ENCODE measurements at regions not wholly inside any gene's neighbourhood (a gene's known extent, or its start where the extent isn't known, plus 50 kb on each side); places are given as distances from the start of the nearest gene placed in this dataset.
"Not testable (repeated sequence)": the region's sequence is repeated elsewhere in the genome, so short reads cannot be mapped to it uniquely, and the experiment has no call there.

DNA sequence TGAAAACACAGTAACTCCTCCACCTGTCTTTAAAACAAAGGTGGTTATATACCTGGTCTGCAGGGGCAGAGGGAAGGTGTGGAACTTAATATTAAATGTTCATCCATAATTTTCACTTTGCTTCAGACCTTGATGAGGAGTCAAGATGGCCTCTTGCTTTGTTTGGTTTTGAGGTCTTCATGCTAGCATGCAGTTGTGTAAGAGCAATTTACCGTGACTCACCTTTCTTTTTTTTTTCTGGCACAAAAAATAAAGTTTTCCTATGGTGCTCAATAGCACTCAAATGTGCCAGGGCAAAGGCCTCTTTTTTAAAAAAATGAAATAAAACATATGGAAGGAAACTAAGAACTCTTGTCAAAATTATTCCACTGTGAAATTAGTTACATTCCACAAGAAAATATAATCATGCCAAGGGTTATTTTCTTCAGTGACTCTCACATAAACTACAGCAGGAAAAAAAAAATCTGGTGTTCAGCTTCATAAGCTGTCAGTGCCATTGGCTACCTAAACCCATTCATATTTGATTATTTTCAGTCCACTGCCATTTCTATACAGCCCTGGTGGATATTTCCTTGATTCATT, 128.2 kb downstream of the SLC7A11 start:
- no peak for DNase-seq

DNA sequence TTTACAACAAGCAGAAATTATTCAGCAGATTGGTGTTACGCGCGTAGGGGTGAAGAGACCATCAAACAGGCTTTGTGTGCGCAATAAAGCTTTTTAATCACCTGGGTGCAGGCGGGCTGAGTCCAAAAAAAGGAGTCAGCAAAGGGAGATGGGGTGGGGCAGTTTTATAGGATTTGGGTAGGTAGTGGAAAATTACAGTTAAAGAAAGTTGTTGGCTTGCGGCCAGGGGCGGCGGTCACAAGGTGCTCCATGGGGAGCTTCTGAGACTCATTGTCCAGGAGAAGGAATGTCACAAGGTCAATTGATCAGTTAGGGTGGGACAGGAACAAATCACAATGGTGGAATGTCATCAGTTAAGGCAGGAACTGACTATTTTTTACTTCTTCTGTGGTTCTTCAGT, 129.3 kb downstream of the SLC7A11 start:
- not testable (repeated sequence) for DNase-seq

DNA sequence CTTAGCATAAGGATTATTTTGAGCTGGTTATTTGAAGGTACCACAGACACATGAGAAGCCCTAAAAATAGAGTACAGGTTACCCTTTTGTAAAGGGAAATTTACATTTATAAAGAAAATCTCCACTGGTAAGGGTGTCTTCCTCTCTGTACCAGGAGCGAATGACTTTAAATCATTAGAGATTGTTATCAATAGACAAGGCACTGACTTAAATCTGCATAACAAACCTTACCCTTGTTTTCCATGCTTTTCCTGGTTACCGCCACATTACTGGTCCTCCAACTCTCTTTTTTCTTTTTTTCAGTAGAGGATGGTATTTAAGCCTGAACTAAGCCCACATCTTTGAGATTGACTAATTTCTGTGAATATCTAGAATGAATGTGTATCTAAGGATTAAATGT, 129.8 kb downstream of the SLC7A11 start:
- no peak for DNase-seq

DNA sequence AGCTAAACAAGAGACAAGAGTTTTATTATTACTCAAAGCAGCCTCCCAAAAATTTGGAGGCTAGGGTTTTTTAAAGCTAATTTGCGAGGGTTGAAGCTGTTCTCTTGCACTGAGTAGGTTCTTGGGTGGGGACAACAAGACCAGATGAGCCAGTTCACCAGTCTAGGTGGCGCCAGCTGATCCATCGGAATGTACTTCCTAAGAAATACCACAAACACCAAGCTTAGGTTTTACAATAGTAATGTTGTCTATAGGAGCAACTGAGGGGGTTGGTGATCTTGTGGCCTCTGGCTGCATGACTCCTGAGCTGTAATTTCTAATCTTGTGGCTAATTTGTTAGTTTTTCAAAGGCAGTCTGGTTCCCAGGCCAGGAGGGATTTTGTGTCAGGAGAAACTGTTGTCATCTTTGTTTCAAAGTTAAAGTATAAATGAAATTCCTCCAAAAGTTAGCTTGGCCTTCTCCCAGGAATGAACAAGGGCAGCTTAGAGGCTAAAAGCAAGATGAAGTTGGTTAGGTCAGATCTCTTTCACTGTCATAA, 130.6 kb downstream of the SLC7A11 start:
- no peak for DNase-seq

DNA sequence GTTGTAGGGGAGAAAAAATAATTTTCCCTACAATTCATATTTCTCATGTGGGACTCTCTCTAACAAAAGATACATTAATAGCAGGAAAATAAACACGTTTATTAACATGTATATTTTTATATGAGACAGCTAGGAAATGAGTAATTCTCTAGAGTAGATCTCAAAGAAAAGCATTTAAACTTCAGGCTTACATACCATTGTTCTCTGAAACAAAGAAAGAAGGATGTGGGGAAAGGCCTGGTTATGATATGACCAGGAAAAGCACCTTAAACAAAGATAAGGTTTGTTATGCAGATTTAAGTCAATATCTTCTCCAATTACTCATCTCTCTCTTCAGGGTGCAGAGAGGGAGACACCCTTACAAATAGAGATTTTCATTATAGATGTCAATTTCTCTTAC, 131.3 kb downstream of the SLC7A11 start:
- DNase-seq, result no peak

DNA sequence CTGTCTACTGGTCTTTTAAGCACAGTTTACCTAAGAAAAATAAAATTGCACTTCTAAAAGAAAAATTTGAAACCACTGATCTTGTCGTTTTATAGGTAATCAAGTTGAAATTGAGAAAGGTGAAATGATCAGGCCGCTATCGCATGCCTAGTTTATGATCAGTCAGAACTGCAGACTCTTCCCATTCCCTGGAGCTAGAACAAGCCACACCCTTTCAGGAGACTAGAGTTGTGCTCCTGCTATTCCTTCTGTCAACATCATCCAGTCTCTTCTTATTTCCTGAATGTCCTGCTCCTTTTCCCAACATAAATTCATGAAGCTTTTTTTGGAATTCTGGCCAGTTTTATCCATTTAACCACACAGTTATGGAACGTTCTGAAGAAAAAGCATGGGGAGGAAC, 135.1 kb downstream of the SLC7A11 start:
- no peak for DNase-seq

DNA sequence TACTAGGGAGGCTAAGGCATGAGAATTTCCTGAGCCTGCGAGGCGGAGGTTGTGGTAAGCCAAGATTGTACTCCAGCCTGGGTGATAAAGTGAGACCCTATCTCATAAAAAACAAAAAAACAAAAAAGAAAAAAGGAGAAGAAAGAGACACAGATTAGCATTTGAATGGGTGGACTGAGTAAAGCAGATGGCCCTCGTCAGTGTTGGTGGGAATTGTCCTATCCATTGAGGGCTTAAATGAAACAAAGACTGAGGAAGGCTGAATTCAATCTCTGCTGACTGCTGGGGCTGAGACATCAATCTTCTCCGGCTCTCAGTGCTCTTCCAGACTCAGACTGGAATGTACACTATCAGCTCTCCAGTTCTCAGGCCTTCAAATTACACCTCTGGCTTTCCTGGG, 136.8 kb downstream of the SLC7A11 start:
- DNase-seq, result no peak

DNA sequence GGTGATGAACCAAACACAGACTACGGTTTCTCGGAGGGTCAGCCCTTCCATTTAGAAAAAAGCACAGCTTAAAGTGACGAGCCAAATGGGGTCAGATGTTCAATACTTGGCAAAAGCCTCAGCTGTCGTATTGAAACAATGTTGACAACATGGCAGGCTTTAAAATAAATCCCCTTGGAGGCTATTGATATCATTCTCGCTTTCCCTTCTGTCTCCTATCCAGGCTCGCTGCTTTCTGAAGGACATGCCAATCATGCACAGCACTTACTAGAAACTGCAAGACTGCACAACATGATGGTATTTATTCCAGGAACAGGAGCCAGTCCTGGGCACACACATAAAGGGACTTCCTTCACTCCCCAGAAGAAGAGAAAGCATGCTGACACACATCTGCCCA, 137.9 kb downstream of the SLC7A11 start:
- DNase-seq, result no peak

DNA sequence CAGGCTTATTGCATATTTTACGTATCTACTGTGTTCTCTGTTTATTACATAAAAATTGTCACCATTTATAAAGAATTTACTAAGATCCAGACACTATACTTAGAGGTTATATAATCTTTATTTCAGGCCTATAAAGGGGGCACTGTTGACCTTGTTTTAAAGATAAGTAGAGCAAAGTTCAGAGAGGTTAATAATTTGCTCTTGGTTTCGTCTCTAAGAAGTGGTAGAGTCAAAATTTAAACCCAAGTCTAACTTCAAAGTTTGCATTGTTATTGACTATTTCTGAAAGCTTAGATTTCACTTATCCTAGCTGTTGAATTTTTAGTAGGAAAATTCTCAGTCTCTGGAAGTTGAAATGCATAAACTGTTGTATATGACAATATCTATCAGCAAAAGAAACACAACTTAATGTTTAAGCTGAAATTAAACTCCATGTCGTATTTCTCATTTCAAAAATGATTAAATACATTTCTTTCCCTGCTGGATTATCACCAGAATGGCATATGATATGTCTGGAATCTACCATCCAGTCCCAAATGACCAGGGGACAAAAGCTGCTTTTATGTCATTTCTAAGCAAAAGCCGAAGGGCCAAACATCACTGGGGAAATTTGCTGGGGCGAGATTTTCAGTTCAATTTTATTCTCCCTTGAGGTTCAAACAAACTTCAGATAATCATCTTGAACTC, 138.4 kb downstream of the SLC7A11 start:
- DNase-seq, result no peak

DNA sequence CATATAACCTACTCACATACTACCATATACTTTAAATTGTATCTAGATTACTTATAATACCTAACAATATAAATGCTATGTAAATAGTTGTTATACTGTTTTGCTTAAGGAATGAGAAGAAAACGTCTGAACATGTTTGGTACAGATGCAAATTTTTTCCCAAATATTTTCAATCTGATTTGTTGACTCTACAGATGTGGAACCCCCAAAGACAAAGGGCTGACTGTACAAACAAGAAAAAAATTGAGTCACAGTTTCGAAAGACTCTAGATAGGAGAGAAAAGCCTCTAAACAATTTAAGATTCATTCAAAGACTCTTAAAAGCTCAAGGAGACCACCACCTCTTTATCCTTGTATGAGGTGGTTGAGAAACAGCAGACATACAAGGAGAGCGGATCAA, 142.8 kb downstream of the SLC7A11 start:
- no peak for DNase-seq

DNA sequence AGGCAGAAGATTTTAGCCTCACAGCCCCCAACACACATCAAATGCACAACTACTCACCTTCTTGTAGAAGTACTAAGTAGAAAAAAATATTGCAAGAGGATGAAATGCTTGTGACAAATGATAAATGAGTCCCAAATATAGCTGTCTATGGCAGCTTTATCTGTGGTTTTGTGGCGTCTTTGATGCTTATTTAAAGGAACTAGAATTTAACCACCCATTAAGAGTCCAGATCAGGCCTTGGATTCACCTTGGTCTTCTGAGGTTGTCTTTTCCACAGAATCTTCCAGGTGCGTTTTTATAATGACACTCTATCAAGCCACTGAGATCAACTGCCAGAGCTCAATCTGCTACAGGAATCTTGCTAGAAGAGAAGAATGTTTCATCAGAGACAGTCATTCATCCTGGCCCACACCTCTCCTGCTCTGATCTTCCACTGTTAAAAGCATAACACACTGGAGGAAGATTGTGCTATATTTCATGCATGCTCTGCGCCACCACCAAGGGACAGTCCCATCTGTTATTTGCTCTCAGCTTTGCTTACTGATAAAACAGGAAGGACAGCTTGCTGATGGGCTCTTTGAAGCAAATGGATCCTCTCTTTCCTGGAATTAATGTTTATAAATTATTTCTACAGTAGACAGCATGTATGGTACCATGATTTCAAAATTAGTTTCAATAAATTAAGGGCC, 144.1 kb downstream of the SLC7A11 start:
- DNase-seq, result no peak

DNA sequence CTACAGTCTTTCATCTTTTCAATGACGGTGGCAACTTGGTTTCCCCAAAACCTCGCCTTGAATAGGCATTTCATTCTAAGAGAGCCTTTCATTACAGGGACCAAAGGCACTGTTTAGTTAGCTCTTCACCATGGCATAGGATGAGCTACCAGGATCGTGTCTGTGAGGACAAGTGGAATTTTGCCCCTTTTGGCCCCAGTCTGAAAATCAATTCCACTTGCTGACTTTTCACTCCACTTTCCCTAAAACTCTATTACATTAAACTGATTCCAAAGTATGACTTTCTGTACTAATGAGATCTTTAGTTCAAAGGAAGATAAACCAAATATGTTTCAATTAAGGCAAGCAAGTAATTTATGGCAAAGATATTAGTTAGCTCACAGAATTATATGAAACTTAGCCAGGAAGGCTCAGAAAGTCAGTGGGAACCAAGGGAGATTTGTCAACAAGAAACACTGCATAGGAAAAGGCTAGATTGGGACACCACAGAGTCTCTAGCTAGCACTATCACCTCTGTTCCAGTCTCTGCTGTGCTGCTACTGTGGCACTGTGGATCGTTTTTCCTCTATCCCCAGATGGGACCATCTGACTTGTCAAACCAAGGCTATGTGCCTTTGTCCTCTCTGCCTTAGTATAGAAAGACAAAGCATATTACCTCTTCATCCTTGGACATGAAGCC, 145.6 kb downstream of the SLC7A11 start:
- no peak for DNase-seq

DNA sequence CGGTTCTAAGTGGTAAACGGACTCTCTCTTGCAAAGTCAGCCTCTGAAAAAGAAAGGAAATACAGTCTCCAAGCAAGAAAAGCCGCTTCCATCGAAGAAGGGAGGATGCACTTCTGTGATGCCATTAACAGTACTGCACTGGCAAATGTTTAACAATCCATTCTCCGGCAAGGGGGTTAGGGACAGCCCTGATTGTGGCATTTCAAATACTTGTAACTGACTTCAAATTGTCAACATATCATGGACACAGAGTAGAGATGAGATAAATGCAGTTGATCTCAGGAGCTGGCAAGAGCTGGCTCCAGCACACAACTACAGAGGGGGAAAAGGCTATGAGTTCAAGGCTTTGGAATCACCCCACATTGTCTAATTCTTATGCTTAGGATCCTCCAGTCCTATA, 146.8 kb downstream of the SLC7A11 start:
- no peak for DNase-seq

DNA sequence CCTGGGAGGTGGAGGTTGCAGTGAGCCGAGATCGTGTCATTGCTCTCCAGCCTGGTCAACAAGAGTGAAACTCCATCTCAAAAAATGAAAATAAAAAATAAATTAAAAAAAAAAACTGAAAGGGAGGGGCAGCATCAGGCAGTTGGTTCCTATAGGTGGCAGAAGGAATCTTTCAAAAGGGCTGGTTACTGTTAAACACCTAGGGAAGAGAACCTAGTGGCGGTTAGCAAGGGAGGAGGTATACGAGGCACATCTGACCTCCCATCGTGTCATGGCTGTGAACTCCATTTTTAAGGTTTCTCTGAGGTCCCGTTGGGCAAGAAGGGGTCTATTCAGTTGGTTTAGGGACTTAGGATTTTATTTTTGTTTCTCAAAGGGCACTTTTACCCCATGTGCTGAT, 150.1 kb downstream of the SLC7A11 start:
- DNase-seq, result no peak

DNA sequence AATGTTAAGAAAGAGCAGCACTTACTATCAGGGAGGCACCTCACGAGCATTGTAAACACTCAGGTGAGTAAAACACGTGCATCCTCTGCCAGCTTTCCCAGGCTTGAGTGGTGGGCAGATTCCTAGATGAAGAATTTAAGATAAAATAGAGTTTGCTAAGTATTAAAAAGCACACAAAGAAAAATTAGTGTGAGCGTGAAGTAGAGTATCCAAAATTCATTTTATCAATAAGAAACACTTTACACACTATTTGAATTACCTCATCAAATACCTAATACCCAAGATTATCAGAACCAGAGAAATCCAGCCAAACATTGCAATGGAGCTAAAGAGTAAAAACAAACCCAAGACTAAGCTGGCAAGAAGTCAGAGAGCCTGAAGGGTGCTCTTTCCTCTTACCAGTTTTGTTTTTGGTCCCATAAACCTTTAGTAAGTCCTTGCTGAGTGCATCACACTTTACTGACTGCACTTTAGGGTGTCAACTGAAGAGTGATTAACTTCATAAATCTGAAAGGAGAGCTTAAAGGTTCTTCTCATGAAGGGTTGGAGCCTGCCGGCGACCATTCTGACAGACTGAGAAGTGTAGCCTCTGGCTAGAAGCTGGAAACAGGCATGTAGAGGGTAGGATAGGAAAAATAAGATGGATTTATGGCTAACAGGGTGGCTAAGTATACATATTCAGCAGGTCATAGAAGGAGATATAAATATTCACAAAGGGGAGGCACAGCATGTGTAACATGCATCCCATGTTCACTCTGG, 151.1 kb downstream of the SLC7A11 start:
- DNase-seq, result no peak

DNA sequence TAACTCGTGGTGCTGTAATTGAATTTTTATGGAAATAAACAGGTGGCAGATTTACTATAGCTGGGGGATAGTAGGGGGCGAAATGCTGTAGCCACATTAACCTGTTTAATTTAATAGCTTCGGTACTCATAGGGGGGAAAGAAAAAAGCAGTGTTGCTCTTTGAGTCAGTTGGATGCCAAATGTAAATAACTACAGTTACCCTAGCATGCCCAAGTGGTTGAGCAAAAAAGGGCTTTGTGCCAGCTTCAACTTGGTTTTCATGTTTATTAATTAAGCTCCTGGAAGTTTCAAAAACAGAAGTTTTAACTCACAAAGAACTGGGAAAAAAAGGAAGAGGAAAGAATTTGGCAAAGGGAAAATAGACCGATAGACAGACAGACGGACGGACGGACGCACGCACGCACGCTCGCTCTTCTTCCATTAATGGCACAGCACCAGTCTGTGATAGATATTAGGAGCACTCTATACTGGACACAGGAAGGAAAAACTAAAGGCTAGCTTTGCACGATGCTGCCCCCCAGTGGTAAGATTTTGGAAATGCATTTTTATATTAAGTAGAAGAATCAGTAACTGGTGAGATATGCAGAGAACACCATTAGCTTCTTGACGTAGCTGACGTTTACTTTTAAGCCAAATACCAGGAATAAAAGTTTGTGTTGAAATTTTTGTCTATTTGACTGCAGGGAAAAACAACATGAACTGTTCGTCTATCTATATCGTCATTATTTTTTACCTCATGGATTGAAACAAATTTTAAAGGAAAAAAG, 151.8 kb downstream of the SLC7A11 start:
- peak; percentile 84 for DNase-seq

DNA sequence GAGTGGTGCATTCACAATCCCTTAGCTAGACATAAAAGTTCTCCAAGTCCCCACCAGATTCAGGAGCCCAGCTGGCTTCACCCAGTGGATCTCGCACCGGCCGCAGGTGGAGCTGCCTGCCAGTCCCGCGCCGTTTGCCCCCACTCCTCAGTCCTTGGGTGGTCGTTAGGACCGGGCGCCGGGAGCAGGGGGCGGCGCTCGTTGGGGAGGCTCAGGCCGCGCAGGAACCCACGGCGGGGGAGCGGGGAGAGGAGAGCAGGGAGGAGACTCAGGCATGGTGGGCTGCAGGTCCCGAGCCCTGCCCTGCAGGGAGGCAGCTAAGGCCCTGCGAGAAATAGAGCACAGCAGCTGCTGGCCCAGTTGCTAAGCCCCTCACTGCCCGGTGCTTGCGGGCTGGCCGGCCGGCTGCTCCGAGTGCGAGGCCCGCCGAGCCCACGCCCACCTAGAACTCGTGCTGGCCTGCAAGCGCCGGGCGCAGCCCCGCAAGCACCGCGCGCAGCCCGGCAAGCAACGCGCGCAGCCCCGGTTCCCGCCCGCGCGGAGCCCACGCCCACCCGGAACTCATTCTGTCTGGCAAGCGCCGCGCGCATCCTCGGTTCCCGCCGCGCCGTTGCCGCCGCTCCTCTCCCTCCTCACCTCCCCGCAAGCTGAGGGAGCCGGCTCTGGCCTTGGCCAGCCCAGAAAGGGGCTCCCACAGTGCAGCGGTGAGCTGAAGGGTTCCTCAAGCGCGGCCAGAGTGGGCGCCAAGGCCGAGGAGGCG, 153.5 kb downstream of the SLC7A11 start:
- DNase-seq, result no peak

DNA sequence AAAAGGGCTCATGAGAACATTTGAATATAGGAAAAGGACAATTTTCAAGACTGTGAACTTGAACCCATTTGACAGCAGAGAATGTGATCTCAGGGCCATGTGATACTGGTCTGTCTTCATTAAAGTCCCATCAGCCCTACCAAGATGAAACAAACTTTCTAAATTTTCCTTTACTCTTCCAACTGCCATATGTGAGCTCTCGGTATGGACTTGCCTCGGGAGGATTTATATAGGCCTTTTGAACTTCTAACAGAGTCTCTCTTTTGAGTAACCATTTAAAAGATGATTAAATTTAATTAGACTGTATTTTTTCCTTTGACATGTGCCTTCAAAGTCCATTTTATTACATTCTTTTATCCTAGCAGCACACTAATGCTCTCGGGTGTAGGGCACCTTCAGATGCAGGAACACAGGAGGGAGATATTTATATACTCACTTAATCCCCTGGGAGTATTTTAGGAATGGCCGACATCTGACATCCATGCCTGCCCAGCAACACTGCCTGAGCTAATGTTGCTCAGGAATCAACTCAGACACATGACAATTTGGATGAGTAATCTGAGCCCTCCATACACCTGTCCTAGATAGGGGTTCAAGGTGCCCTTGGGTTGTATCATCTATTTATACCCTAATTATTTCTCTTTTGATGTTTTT, 155.0 kb downstream of the SLC7A11 start:
- DNase-seq, result no peak

DNA sequence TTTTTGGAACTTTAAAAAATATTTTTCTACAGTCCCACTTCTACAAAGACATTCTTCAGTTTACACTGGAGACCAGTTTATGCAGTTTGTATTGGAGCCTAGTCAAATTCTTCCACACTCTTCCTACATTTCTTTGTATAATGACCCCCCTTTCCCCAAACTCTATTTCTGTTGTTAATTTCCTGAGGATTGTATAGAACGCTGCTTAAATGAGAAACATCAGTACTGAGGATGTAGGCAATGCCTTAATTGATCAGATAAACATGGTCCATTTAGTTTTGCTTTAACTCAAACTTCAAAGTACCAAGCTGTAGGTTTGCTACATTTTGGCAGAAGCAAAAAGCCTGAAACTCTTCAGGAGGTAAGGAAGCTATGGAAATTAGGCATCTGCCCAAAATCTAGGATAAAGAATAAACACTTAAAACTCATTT, 155.5 kb downstream of the SLC7A11 start:
- peak; percentile 35 for DNase-seq
